ENCODE measurements at regions not wholly inside any gene's neighbourhood (a gene's known extent, or its start where the extent isn't known, plus 50 kb on each side); places are given as distances from the start of the nearest gene placed in this dataset.

DNA sequence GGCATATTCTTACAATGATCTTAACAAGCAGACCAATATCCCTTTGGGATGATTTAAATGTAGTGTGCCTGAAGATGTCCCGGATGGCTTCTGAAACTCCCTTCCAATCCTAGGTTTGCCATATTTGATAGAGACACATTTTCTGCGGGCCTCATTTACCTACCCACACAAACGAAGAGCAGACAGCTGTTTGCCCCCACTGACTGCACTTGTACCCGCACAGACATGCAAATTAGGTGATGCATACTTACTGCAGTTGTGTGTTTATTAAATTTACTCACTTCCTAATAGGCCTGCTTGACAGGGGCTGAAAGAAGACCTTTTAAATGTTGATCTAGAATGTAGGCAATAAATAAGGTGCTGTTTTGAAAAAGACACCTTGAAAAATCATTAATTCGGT lies 257.9 kb upstream of the RRP15 start:
- no peak for DNase-seq

DNA sequence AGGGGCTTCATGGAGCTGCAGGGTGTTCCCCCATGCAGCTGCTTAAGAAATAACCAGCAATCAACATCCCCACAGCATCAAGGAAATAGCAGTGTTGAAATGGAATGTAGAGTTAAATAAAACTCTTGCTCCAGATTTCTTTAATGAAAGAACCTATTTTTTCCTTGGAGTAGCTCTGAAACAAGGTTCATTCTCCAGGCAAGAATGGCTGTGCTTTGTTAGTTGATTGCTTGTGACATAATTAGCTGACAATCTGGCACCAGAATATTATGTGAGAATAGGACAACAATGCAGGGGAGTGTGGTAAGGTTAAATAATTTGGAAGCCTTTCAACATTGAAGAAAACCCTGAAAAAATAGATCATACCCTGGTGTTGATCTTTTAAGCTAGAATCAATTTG lies 254.2 kb upstream of the RRP15 start:
- DNase-seq = no peak

GRCh38 chr1:218031901-218032300 lies 253.2 kb upstream of the RRP15 start:
- DNase-seq = no peak

DNA sequence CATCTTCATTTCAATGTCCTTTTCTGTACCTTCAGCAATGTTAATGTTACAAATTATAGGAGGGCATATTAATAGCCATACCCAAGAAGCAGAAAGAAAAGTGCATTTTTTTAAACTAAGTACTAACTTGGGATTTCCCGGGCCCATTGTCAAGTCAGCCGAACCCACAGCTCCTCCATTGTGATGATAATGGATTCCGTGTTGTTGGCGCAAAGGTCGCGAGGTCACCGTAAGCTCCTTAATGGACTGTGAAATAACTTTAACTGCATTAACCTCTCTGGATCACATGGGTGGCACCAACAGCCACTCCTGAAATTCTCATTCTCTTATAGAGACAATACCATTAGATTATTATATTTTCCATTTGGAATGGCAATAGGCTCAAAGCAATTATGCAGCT lies 250.6 kb upstream of the RRP15 start:
- no peak for DNase-seq

DNA sequence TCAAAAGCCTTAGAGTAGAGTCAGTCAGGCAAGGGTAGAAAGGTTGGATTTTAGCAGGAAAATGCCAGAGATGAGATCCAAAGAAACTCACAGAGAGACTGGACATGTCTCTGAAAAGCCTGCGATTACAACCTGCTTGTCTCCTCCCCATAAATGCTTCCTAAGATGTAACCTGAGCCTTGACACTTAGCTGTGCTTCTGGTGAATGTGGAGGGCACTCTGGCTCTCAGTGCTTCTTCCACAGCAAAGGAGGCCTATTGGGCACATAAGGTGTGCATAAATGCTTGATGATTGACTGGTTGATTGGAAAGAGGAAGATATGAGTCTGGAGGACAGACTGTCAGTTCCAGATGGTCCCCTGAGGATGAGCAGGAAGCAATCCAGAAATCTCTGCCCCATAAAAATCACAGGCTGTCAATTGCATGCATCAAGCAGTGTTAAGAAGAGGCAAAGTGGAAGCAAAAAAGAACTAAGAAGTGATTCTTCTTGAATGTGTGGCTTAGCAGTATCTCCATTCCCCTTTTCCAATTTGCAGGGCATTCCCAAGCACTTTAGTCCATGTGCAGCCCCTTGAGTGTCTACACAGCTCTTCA lies 236.2 kb upstream of the RRP15 start:
- no peak for DNase-seq

DNA sequence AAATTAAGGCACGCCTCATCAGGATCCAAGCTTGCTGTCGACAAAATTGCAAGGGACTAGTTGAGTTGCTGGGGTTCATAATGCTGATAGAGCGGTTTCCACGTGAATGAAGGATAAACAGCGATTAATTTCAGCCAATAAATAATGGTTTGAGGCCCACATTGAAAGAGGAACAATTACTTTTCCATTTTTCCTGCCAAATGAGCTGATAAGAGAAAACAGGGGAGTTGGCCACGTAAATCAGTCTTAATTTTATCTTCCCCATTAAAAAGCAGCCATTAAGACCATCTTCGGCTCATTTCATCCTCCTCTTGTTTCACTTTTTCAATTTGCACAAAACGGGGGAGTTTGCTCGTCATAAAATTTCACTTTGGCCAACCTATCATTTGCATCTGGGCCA lies 235.5 kb upstream of the RRP15 start:
- DNase-seq = no peak

DNA sequence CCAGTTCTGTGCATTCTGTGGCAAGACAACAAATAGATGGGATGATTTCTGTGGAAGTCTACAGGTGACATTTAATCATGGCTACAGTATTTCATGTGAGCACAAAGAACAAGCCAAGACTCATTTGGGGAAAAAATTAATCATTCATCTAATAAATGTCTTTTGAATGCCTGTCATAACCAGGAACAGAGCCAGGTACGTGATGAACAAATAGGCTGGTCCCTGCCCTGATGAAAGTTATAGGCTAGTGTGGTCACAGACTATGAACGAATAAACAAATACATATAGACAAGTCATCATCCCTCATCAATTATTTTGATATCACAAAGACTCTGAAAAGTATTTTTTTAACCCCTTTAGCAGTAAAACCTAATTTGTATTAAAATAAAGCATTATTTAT lies 226.4 kb upstream of the RRP15 start:
- DNase-seq = no peak

DNA sequence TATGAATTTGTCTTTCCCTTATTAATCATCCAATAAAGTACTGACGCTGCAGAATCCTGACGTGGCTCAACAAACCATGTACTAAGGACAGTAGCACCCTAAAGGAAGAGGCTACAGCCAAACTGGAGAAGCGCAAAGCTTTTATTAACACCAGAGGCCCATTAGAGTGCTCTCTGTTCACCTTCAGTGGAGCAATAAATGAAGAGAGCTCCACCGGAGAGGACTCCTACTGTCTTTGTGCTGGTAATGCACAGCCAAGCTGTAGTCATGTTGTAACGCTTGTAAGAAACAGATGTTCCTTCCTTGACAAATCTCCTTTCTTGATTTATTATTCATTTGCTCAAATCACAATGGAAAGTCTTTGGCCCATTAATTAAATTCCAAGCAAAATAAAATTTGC lies 220.7 kb upstream of the RRP15 start:
- no peak for DNase-seq

DNA sequence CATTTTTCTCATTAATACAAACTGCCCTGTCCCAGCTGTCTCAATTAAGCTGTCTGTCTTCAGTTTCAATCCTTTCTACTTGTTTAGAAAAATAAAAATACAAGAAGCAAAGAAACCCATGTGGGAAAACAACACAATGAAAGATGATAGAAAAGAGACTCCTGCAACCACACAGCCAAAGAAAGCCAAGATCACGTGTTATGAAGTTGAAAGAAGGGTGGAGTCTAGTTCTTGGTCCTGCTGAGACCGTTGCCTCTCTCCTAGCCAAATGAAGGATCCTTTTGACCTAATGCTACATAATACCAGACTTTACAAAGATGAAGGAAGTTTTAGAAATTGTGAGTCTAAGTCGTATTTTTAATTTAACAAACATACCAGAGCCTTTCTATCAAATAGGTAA lies 218.8 kb upstream of the RRP15 start:
- DNase-seq = no peak

GRCh38 chr1:218068241-218068640 lies 216.9 kb upstream of the RRP15 start:
- DNase-seq = no peak

- DNase-seq = no peak
Observed at GRCh38 chr1:218069180-218069579, 215.9 kb upstream of the RRP15 start.

- DNase-seq = no peak
Observed at GRCh38 chr1:218073062-218073461, 212.0 kb upstream of the RRP15 start.

GRCh38 chr1:218078916-218079315 lies 206.2 kb upstream of the RRP15 start:
- no peak for DNase-seq

GRCh38 chr1:218079347-218079746 lies 205.7 kb upstream of the RRP15 start:
- no peak for DNase-seq

- no peak for DNase-seq
Observed at GRCh38 chr1:218079820-218080219, 205.3 kb upstream of the RRP15 start.

DNA sequence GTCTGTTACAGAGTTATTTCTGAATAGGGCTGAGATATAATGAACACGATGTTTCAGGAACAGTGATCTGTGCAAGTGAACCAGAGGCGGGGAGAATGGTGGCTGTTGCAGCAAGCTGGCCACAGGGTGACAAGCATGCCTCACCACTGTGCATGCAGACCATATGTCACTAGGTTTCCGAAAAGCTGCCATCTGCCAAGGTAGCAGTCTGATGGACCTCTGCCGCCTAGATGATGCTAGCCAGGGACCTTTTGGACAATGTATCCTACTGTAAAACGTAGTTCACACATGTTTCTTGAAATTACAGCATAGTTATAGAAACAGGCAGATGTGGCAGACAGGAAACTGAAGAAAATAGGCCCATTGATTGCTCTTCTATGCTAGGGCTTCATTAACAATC lies 204.2 kb upstream of the RRP15 start:
- no peak for DNase-seq

DNA sequence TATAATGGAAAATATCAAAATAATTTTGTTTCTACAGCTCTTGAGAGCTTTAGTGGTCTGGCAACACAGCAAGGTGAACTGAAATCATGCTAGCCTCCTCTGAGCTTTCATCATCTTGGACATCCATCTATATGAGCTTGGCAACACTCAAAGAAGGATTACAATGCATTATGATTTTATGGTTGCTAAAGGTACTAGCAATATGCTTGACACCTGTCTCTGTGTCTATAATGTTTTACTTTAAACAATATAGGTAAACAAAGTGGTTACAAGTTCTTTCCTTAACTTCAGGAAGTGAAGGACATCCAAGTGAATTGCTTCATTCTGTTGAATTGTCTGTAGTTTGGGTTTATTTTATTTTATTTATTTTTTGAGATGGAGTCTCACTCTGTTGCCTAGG lies 203.7 kb upstream of the RRP15 start:
- no peak for DNase-seq

DNA sequence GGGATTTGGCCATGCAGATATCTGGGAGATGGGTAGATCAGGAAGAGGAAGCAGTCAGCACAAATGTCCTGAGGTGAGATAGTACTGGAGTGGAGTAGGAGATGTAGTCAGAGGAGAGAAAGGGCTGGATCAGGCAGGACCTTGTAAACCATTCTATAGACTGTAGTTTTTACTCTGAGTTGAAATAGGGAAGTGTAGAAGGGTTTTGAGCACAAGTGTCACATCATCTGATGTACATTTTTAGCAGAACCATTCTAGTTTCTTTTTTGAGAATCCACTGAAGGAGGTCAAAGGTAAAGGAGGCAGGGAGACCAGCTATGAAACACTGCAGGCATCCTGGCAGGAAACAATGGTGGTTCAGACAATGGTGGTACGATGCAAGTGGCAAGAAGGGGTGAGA lies 194.6 kb upstream of the RRP15 start:
- DNase-seq = no peak

GRCh38 chr1:218101409-218101808 lies 183.7 kb upstream of the RRP15 start:
- no peak for DNase-seq

DNA sequence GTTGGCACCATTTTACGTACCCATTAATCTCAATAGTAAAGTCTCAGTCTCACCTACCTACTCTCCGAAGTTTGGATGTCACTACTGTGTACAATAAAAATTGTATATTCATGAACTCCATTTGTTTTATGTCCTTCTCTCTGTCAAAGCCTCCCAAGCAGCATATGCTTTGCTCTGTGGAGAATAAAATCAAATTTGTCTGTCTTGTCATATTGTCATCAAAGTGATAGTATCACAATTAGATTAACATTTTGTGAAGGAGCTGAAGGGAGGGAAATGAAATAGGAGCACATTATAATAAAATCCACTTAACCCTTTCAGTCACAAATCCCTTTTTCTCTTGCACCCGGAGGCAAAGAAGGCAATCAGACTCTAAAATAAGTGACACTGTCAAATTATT lies 177.1 kb upstream of the RRP15 start:
- DNase-seq = no peak

GRCh38 chr1:218112862-218113261 lies 172.2 kb upstream of the RRP15 start:
- no peak for DNase-seq

DNA sequence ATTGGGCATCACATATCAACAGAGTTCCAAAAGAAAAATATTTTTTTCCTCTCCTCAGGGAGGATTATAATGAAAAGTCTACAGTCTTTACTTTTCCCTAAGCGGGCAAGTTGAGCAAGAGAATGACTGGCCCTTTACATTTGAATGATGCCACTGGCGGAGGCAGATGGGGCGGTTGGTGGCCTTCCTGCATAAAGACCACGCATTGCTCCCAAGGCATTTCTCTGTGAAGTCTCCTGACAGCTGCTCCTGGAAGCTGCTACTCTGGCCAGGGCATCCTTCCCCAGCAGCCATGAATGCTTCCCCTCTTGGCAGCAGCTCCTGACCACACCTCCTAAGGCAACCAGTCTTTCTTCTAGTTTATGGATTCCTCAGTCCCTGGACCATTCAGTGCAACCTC lies 161.1 kb upstream of the RRP15 start:
- no peak for DNase-seq

DNA sequence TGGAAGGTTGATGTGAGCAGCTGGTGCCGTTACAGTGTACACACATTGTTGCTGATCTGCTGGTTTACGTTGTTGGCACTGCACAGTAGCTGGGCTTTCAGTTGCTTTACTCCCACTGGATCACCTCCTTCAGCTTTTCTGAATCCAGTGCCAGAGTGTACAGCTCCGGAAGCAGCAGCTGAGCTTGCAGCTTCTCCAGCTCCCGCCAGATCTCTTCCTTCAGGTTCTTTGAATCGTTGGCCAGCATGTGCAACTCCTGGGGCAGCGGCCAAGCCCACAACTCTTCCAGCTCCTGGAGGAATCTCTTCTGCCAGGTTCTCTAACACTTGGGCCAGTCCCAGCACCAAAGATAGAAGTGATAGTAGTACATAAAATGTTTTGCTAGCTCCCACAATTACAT lies 149.7 kb upstream of the RRP15 start:
- DNase-seq = no peak

DNA sequence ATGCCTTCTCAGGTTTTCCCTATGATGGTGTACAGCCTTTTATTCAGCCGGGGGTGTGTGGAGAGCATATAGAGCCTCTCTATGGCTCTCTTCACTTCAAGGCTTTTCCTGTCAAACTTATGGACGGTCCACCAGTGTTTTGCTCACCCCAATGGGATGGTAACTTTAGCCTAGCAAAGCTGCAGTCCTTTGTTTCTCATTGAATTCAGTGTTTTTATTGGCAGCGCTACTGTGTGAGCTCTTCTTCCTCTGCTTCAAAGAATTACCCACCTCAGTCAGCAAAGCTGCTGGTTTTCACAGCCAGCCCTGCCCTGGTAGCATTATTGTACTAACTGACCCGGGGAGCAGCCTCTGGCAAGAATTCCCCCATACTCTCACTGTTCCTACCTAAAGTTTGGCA lies 145.3 kb upstream of the RRP15 start:
- DNase-seq = no peak

DNA sequence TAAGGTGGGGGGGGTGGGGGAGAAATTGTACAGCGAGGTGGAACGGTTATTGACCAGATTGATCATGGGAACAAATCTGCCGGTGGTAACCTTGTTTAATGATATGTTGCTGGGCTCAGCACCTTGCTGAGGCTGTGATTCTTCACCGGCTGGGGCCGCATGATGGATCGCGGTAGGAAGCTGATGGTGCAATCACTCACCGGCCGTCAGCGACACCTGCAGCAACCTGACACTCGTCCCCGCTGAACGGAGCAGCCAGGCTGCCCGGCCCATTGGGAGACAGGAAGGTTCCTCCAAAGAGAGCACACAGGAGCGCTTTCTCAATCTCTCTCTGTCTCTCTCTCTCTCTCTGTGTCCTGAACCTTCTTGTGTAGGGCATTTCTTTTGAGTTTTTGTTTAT lies 128.5 kb upstream of the RRP15 start:
- DNase-seq = no peak

DNA sequence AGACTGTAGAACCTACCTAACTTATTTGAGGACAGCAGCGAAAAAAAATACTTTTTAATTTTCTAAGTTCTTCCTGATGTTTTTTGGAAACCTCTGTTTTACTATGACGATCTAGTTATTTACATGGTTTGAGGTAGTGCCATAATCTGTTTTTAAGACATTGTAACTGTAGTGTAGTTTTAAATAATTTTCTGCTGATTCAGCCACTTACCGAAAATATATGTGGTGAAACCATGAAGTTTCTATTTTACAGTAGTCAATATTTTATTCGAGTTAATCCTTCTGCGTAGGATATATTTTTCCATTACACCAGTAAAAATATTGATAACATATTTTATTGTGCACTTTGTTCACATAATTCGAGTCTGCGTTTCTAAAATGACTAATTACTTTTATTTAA lies 121.7 kb upstream of the RRP15 start:
- no peak for DNase-seq

Measured in AML-193 (cell line).